Esophagus (tissue), 2 donors: ENCODE measurements at regions not wholly inside any gene's neighbourhood (a gene's known extent, or its start where the extent isn't known, plus 50 kb on each side); places are given as distances from the start of the nearest gene placed in this dataset.

Source experiments
- H3K27ac ChIP-seq, 2 donors: one replicate each; pipeline ENCODE4 v1.5.1; 2013; ENCODE audit warnings: low read depth in 2 of 2, mild to moderate bottlenecking in 2 of 2, inconsistent platforms in 1 of 2, low read length in 1 of 2, moderate library complexity in 1 of 2
- H3K27me3 ChIP-seq, 2 donors: one replicate each; pipeline ENCODE4 v1.6.1; 2013; ENCODE audit warnings: low read length in 2 of 2, control low read depth in 1 of 2, mild to moderate bottlenecking in 1 of 2; ENCODE audit not compliant: insufficient read depth in 2 of 2, control insufficient read depth in 1 of 2
- H3K36me3 ChIP-seq, 2 donors: one replicate each; pipeline ENCODE4 v1.6.1; 2013; ENCODE audit warnings: low read length in 1 of 2; ENCODE audit not compliant: control insufficient read depth in 2 of 2, insufficient read depth in 2 of 2
- H3K4me1 ChIP-seq, 2 donors: one replicate each; pipeline ENCODE4 v1.6.1; 2013; ENCODE audit warnings: low read length in 1 of 2; ENCODE audit not compliant: control insufficient read depth in 2 of 2, insufficient read depth in 2 of 2
- H3K4me3 ChIP-seq, 2 donors: one replicate each; pipeline ENCODE4 v1.5.1; 2013; ENCODE audit warnings: low read length in 2 of 2, mild to moderate bottlenecking in 2 of 2, low read depth in 1 of 2, moderate library complexity in 1 of 2
- H3K9me3 ChIP-seq, 2 donors: one replicate each; pipeline ENCODE4 v1.6.1; 2013; ENCODE audit warnings: mild to moderate bottlenecking in 2 of 2, low read depth in 1 of 2, low read length in 1 of 2, moderate library complexity in 1 of 2; ENCODE audit not compliant: control insufficient read depth in 2 of 2, insufficient read depth in 1 of 2
- WGBS, 2 donors: extraction: QIAGEN DNeasy Blood & Tissue Kit; methylation state at CpG; one replicate each; pipeline ENCODE4 v1.1.7; 2013; 5-methylcytosine and 5-hydroxymethylcytosine counted together
- donor health status: healthy with polysubstance abuse.
- donor health status: Bipolar disorder and iron deficiency.

DNA sequence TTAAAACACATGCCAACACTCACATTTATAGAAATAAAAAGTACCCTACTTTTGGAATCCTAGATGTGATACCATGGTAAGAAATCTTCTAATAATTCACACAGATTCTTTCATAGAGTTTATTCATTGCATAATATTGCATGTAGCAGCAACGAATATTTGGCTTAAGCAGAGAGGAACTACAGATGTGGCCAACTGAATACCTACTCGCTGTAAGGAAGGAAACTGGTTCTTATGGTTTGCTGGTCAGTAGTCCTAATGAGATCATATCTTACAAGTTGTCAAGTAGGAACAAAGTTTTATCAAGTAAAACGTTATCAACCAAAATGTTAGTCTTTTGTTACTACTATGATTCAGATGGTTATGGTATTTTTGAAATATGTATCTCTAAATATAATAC is 996.1 kb downstream of the PDHA2 start:
- Histone ChIP-seq H3K27me3 (no peaks in the 10 kb centered on the region), H3K4me1 (no peaks in the 10 kb centered on the region), H3K4me3 (no peak overlapping the region), H3K27ac (no peak overlapping the region), H3K9me3 (no peaks in the 10 kb centered on the region), H3K36me3 (no peaks in the 10 kb centered on the region)
- 47 to 57% methylated on average over 3 of the region's 3 CpGs for WGBS, 2 donors

DNA sequence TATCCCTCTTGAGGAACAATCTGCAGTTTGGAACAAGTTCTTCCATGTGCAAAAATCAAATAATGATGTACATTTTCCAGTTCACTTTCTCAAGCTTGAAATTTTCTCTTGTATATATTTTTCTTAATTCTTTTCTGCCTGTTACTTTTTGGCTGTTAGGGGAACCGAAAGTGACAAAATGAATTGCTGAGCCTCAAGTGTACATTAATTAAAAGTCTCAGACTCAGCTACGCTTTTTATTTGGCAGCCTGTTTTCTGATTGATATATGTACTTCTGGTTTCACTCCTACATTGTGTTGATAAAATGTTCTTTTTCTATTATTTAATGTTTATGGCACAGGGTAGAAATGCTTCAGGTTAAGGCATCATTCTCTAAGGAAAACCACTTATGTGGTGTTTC is 999.5 kb downstream of the PDHA2 start:
- 76 to 77% methylated on average over 2 of the region's 2 CpGs for WGBS, 2 donors

DNA sequence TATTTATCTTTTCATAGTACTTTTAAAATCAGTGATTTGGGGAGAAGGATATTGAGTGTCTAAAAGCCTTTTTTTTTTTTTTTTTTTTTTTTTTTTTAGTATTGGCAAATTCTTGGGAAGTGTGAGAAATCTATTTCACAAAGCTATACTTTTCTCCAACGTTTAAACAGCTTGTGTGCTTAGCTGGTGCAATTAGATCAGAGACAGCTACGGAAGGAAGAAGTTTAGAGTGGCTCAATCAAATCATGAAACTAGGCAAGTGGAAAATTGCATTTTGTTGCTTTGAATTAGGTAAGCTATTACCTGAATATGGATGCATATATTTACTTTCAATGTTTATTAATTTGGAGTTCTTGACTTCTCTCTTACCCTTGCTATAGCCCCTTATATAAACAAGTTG is 1001.9 kb downstream of the PDHA2 start:
- Histone ChIP-seq H3K27ac (no peak overlapping the region), H3K27me3 (no peaks in the 10 kb centered on the region), H3K36me3 (no peaks in the 10 kb centered on the region), H3K4me1 (no peaks in the 10 kb centered on the region), H3K9me3 (no peaks in the 10 kb centered on the region), H3K4me3 (no peak overlapping the region)
- WGBS, 2 donors = 46 to 49% methylated on average over 2 of the region's 2 CpGs

More for the DNA sequence above, 999.5 kb downstream of the PDHA2 start:
- no peaks in the 10 kb centered on the region for H3K9me3 ChIP-seq
- H3K4me3 ChIP-seq = no peak overlapping the region
- no peaks in the 10 kb centered on the region for H3K36me3 ChIP-seq
- H3K27me3 ChIP-seq = no peaks in the 10 kb centered on the region
- no peak overlapping the region for H3K27ac ChIP-seq
- no peaks in the 10 kb centered on the region for H3K4me1 ChIP-seq

DNA sequence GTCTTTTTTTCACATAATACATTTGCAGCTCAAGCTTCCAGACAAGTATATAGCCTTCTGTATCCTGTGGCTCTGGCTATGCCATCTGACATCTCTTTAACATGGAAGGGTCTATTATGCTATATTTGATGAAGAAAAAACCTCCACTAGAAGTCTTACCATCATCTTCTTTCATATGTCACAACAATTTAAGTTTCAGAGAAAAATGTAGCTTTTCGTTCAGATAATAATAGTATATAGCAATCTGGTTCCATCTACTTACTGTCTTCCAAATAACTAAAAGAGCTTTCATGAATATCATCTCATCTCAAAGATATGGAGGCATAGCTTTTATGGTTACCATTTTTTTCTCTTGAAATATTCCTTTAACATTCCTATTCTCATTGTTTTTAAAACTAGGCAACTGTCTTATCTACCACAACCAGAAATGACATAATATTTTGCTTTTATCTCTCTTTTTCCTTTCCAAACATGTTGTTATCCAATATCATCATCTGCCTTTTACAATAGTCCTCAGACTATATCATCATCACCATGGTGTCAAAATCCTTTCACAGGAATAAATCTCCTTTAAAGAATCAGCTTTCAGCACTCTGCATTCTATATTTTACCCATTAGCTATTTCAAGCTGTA is 1005.1 kb downstream of the PDHA2 start:
- H3K4me1 ChIP-seq = no peaks in the 10 kb centered on the region
- WGBS, 2 donors = 72 to 77% methylated on average over 1 of the region's 1 CpG
- H3K27ac ChIP-seq = no peak overlapping the region
- no peak overlapping the region for H3K4me3 ChIP-seq
- no peaks in the 10 kb centered on the region for H3K9me3 ChIP-seq
- no peaks in the 10 kb centered on the region for H3K27me3 ChIP-seq
- no peaks in the 10 kb centered on the region for H3K36me3 ChIP-seq

DNA sequence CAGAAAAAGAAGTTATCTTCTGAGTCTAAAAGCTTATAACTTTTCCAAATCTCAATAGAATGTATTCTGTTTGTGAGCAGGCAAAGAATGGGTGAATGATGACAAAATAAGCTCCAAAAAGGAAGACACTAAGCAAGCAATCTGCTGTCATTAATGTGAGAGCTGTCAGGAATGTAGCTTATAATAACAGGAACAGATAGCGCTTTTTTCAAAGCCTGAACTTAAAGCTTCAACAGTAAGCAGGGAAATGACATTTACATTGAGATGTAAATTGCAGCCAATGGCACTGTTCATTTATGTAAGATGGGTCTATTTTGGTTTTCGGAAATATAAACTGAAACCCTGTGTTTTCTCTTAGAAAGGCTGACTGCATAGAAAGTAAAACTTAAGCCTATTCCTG is 1005.9 kb downstream of the PDHA2 start:
- no peaks in the 10 kb centered on the region for H3K9me3 ChIP-seq
- no peak overlapping the region for H3K27ac ChIP-seq
- H3K4me3 ChIP-seq = no peak overlapping the region
- no peaks in the 10 kb centered on the region for H3K4me1 ChIP-seq
- 85 to 86% methylated on average over 2 of the region's 2 CpGs for WGBS, 2 donors
- H3K36me3 ChIP-seq = no peaks in the 10 kb centered on the region
- H3K27me3 ChIP-seq = no peaks in the 10 kb centered on the region

DNA sequence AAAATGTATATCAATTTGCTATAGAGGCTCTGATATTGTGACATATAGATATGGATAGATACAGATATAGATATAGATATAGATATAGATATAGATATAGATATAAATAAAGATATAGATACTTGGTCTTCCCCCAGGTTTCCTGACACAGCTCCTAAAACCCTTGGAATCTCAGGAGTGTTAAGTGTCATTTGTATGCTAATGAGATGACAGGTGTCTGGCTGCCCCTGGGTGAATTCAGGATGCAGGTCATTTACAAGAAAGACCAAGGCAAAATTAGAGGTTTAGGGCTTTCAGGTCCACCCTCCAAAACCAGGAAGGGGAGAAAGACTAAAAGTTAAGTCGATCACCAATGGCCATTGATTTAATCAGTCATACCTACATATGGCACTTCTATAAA is 1034.8 kb downstream of the PDHA2 start:
- H3K27ac ChIP-seq = no peak overlapping the region
- H3K9me3 ChIP-seq = peaks cover 0 to 2% of the 10 kb centered on the region in 2 donors
- WGBS, 2 donors = 58 to 63% methylated on average over 1 of the region's 1 CpG
- H3K4me3 ChIP-seq = no peak overlapping the region
- no peaks in the 10 kb centered on the region for H3K27me3 ChIP-seq
- H3K4me1 ChIP-seq = no peaks in the 10 kb centered on the region
- H3K36me3 ChIP-seq = no peaks in the 10 kb centered on the region

DNA sequence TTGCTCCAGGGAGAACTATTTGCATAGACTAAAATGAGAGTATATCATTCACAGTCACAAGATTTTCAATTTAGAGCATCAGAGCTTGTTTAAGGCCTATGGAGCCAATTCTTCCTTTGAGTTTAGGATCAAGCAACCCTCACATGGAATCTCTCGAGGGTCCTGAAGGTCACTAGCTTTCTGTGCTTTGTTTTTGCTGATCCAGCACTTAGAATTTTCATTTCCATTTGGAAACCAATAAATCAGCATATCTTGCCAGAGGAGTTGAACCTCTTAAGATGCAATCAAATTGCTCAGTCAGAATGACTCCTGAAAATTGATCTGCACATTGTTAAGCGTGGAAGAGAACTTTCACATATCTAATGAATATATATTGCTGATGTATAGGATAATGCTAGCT is 1039.6 kb downstream of the PDHA2 start:
- Histone ChIP-seq H3K36me3 (no peaks in the 10 kb centered on the region), H3K27ac (no peak overlapping the region), H3K4me3 (no peak overlapping the region), H3K4me1 (no peaks in the 10 kb centered on the region), H3K9me3 (peaks cover 0 to 2% of the 10 kb centered on the region in 2 donors), H3K27me3 (no peaks in the 10 kb centered on the region)
- WGBS, 2 donors = 36 to 43% methylated on average over 2 of the region's 2 CpGs

DNA sequence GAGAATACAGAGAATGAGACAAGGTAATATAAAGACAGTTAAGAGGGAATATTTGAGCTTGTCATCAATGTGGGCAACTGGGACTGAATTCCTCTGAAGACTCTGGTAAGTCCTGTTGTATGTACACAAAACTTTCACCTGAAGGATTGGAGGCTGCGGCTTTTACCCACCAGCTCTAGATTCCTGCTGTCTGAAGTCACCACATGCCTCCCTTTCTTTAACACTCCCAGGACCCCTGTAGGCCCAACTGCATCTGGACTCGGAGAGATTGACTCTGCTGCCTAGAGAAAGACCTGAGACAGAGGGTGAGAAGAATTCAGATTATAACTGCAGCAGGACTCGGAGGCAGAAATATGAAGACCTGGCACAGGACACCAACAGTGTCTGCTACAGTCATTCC is 1048.0 kb downstream of the PDHA2 start:
- WGBS, 2 donors = 60% methylated on average over 3 of the region's 3 CpGs

DNA sequence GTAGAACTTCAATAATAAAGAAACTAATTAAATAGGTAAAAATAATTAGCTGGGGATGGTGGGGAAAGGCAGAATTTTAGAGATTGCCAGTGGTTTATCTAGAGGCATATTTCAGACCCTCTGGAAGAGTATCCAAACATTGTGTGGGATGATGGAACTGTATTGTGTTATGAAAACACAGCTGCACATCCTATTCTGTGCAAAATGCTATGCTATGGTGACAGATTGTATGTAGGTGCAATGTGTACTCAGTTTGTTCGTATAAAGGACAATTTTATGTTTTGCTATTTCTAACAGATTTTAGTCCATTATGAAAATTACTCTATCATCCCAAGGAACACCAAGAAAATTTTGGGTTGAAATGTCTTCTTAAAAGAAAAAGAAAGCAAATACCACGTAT is 1054.7 kb downstream of the PDHA2 start:
- H3K4me3 ChIP-seq = no peak overlapping the region
- WGBS, 2 donors = 62 to 70% methylated on average over 2 of the region's 2 CpGs
- no peaks in the 10 kb centered on the region for H3K36me3 ChIP-seq
- no peak overlapping the region for H3K27ac ChIP-seq
- no peaks in the 10 kb centered on the region for H3K27me3 ChIP-seq
- H3K4me1 ChIP-seq = no peaks in the 10 kb centered on the region
- no peaks in the 10 kb centered on the region for H3K9me3 ChIP-seq

More for the DNA sequence above, 1048.0 kb downstream of the PDHA2 start:
- Histone ChIP-seq H3K36me3 (no peaks in the 10 kb centered on the region), H3K4me1 (no peaks in the 10 kb centered on the region), H3K27ac (no peak overlapping the region), H3K4me3 (no peak overlapping the region), H3K27me3 (no peaks in the 10 kb centered on the region), H3K9me3 (no peaks in the 10 kb centered on the region)

DNA sequence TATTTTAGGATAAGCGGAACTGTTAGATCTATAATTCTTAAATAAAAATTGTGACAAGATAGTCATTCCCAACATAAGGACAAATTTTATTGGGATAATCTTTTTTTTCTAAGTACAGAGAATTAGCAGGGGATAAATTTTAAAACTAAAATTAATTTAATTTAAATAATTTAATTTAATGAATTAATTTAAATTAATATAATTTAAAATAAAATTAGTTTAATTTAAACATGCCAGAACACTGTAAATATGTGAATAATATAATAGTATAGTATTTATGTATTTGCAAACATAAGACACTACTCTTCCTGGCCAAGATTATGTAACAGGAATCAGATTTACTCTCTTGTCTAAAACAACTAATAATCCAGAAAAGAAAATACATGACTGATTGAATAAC is 1055.9 kb downstream of the PDHA2 start:
- WGBS, 2 donors = 93 to 94% methylated on average over 1 of the region's 1 CpG
- Histone ChIP-seq H3K4me3 (no peak overlapping the region), H3K27ac (no peak overlapping the region), H3K36me3 (no peaks in the 10 kb centered on the region), H3K9me3 (no peaks in the 10 kb centered on the region), H3K27me3 (no peaks in the 10 kb centered on the region), H3K4me1 (no peaks in the 10 kb centered on the region)
